ENCODE measurements at regions not wholly inside any gene's neighbourhood (a gene's known extent, or its start where the extent isn't known, plus 50 kb on each side); places are given as distances from the start of the nearest gene placed in this dataset.

DNA sequence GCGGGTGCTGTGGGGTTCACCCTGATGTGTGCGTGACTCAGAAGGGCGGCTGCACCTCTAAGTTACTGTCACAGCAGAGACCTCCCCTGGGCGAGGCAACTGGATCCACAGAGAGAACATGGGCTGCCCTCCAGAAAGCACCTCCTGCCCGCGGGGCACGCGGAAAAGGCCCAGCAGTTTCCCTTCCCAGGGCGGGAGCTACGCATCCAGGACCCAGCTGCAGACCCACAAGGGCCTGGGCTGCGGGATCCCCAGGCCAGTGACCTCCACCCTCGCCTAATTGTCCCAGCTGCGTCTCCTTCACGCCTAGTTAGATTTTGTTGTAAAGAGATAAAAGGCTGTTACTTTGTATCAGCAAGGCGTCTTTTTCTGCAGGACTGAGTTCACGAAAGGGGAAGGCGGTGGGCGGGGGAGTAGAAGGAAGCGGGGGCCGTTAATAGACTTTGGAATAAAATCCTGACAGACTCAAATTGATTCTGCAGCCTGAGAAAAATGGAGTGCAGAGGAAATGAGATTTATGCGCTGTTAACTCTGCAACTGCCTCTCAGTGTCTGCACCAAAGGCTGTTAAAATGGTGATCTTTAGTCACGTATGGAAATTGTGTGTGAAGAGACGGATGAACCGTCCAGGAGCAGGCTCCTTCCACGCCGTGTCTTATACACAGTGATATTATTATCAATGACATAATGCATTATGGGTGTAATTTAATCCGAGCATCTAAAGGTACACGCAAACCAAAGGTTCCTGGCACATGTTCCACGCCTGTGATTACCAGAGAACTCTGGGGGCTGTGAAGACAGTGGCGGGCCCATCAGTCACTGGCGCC lies 65.9 kb upstream of the FBRSL1 start:
- in situ Hi-C loops (cut with MboI; ENCODE audit: low pct_unique_long_range_greater_than_20kb, low sequenced_read_pairs, unreplicated experiment) = loop anchor here (25.0 kb wide), 1 partner anchor 188 kb away; the partner anchor contains the start of genes LRCOL1 and P2RX2
- no peak for DNase-seq (ENCODE audit: low spot score)
- TF ChIP-seq, protein P1, sequence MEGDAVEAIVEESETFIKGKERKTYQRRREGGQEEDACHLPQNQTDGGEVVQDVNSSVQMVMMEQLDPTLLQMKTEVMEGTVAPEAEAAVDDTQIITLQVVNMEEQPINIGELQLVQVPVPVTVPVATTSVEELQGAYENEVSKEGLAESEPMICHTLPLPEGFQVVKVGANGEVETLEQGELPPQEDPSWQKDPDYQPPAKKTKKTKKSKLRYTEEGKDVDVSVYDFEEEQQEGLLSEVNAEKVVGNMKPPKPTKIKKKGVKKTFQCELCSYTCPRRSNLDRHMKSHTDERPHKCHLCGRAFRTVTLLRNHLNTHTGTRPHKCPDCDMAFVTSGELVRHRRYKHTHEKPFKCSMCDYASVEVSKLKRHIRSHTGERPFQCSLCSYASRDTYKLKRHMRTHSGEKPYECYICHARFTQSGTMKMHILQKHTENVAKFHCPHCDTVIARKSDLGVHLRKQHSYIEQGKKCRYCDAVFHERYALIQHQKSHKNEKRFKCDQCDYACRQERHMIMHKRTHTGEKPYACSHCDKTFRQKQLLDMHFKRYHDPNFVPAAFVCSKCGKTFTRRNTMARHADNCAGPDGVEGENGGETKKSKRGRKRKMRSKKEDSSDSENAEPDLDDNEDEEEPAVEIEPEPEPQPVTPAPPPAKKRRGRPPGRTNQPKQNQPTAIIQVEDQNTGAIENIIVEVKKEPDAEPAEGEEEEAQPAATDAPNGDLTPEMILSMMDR (IDR thresholded peaks at IDR 0.05; ENCODE audit: extremely low read depth, insufficient read depth, missing control alignments) = no peak

DNA sequence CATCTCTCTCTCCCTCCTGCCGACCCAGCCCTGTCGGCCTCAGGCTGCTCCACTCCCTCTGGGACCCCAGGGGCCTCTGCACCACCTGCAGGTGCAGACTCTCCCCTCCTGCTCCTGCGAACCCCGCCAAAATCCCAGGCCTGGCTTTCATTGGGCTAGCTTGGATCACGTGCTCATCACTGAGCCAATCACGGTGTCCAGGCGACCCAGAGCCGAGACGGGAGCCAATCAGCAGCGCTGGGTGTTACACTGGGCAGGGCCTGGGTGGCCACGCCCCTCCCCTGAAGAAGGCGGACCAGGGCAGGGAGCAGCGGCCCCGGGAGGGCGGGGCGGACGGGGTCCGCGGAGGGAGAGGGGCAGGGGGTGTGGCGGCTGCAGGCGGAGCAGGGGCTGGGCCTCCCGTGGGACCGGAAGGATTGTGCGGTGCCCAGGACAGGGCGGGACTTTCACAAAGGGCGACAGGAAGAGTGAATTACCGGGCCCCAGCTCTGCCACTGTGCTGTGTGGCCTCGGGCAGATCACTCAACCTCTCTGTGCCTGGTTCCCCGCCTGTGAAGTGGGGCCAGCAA lies 66.6 kb upstream of the FBRSL1 start:
- in situ Hi-C loops (cut with MboI; ENCODE audit: low pct_unique_long_range_greater_than_20kb, low sequenced_read_pairs, unreplicated experiment) = loop anchor here (25.0 kb wide), 1 partner anchor 189 kb away; the partner anchor contains the start of genes LRCOL1 and P2RX2
- TF ChIP-seq, protein P1 (IDR thresholded peaks at IDR 0.05; ENCODE audit: extremely low read depth, insufficient read depth, missing control alignments) = no peak
- no peak for DNase-seq (ENCODE audit: low spot score)

- DNase-seq (ENCODE audit: low spot score) = no peak
- in situ Hi-C loops (cut with MboI; ENCODE audit: low pct_unique_long_range_greater_than_20kb, low sequenced_read_pairs, unreplicated experiment) = loop anchor here (25.0 kb wide), 1 partner anchor 190 kb away; the partner anchor contains the start of genes LRCOL1 and P2RX2
- TF ChIP-seq, protein P1 (IDR thresholded peaks at IDR 0.05; ENCODE audit: extremely low read depth, insufficient read depth, missing control alignments) = no peak
These were observed 67.4 kb upstream of the FBRSL1 start for GRCh38 chr12:132422381-132423043.

GRCh38 chr12:132422040-132422380 lies 67.9 kb upstream of the FBRSL1 start:
- in situ Hi-C loops (cut with MboI; ENCODE audit: low pct_unique_long_range_greater_than_20kb, low sequenced_read_pairs, unreplicated experiment) = loop anchor here (25.0 kb wide), 1 partner anchor 190 kb away; the partner anchor contains the start of genes LRCOL1 and P2RX2
- DNase-seq (ENCODE audit: low spot score) = no peak
- TF ChIP-seq, protein P1 (IDR thresholded peaks at IDR 0.05; ENCODE audit: extremely low read depth, insufficient read depth, missing control alignments) = no peak

GRCh38 chr12:132419631-132420246 lies 70.2 kb upstream of the FBRSL1 start:
- in situ Hi-C loops (cut with MboI; ENCODE audit: low pct_unique_long_range_greater_than_20kb, low sequenced_read_pairs, unreplicated experiment) = loop anchor here (10.0 to 25.0 kb wide), 2 partner anchors 115 to 193 kb away; partner anchors contain the start of genes LRCOL1 and P2RX2
- no peak for DNase-seq (ENCODE audit: low spot score)
- TF ChIP-seq, protein P1 (IDR thresholded peaks at IDR 0.05; ENCODE audit: extremely low read depth, insufficient read depth, missing control alignments) = no peak

GRCh38 chr12:132418393-132418925 lies 71.5 kb upstream of the FBRSL1 start:
- TF ChIP-seq, protein P1 (IDR thresholded peaks at IDR 0.05; ENCODE audit: extremely low read depth, insufficient read depth, missing control alignments) = no peak
- no peak for DNase-seq (ENCODE audit: low spot score)
- in situ Hi-C loops (cut with MboI; ENCODE audit: low pct_unique_long_range_greater_than_20kb, low sequenced_read_pairs, unreplicated experiment) = loop anchor here (10.0 to 25.0 kb wide), 2 partner anchors 116 to 194 kb away; partner anchors contain the start of genes LRCOL1 and P2RX2
